Neural cell (in vitro differentiated cells): ENCODE measurements at regions not wholly inside any gene's neighbourhood (a gene's known extent, or its start where the extent isn't known, plus 50 kb on each side); places are given as distances from the start of the nearest gene placed in this dataset.
"Not testable (repeated sequence)": the region's sequence is repeated elsewhere in the genome, so short reads cannot be mapped to it uniquely, and the experiment has no call there.

Experiments
- H2AFZ ChIP-seq: fragments of 200-600, 300-800 bp; sonication (generic), shearing (Covaris generic); 2 replicates; pipeline ENCODE4 v1.6.0; 2014; ENCODE audit warnings: low read depth, mild to moderate bottlenecking, antibody characterized with exemption, low read length, moderate library complexity
- H3F3A ChIP-seq: fragments of 200-600 bp; shearing (Covaris generic); 2 replicates; pipeline ENCODE4 v1.6.1; 2016; ENCODE audit warnings: mild to moderate bottlenecking, moderate library complexity, mixed read lengths, antibody characterized with exemption, low read length; ENCODE audit not compliant: insufficient read depth, poor library complexity, severe bottlenecking
- H3K27ac ChIP-seq: fragments of 200-600, 300-800 bp; sonication (generic), shearing (Covaris generic); 2 replicates; pipeline ENCODE4 v1.5.1; 2014; ENCODE audit warnings: mild to moderate bottlenecking, low read length, moderate library complexity
- H3K27me3 ChIP-seq: fragments of 300-800, 200-600 bp; sonication (generic), shearing (Covaris generic); 2 replicates; pipeline ENCODE4 v1.6.0; 2014; ENCODE audit warnings: mild to moderate bottlenecking, low read depth, low read length, moderate library complexity; ENCODE audit not compliant: insufficient read depth
- H3K36me3 ChIP-seq: fragments of 300-800, 200-600 bp; sonication (generic), shearing (Covaris generic); 2 replicates; pipeline ENCODE4 v1.5.1; 2014; ENCODE audit warnings: mild to moderate bottlenecking, antibody characterized with exemption, low read length, moderate library complexity; ENCODE audit not compliant: insufficient read depth
- H3K4me2 ChIP-seq: fragments of 300-800, 200-600 bp; sonication (generic), shearing (Covaris generic); 2 replicates; pipeline ENCODE4 v1.6.0; 2014; ENCODE audit warnings: mild to moderate bottlenecking, low read length
- H3K4me3 ChIP-seq: fragments of 300-800, 200-600 bp; sonication (generic), shearing (Covaris generic); 2 replicates; pipeline ENCODE4 v1.5.1; 2014; ENCODE audit warnings: mild to moderate bottlenecking, low read length, moderate library complexity
- H3K79me2 ChIP-seq: fragments of 200-600 bp; shearing (Covaris generic); replicated peaks from 2 replicates; pipeline ENCODE4 v1.6.0; 2014; ENCODE audit warnings: mild to moderate bottlenecking, low read length, moderate library complexity; ENCODE audit not compliant: insufficient read depth
- H3K9ac ChIP-seq: fragments of 300-800, 200-600 bp; sonication (generic), shearing (Covaris generic); 2 replicates; pipeline ENCODE4 v1.6.1; 2016; ENCODE audit warnings: mild to moderate bottlenecking, low read length, mixed read lengths
- H3K9me2 ChIP-seq: fragments of 200-600 bp; shearing (Covaris generic); 2 replicates; pipeline ENCODE4 v1.6.1; 2016; ENCODE audit warnings: mild to moderate bottlenecking, low read length, mixed read lengths; ENCODE audit not compliant: insufficient read depth
- H3K9me3 ChIP-seq: fragments of 200-600, 300-800 bp; sonication (generic), shearing (Covaris generic); 2 replicates; pipeline ENCODE4 v1.6.1; 2016; ENCODE audit warnings: mild to moderate bottlenecking, mixed run types, low read length, moderate library complexity, mixed read lengths
- H4K20me1 ChIP-seq: fragments of 200-600 bp; shearing (Covaris generic); 2 replicates; pipeline ENCODE4 v1.6.1; 2016; ENCODE audit warnings: mild to moderate bottlenecking, mixed run types; ENCODE audit not compliant: insufficient read depth
- CTCF ChIP-seq: fragments of 450-650 bp; IDR thresholded peaks from 2 replicates; pipeline ENCODE4 v1.5.1; 2014; ENCODE audit warnings: antibody characterized with exemption, mild to moderate bottlenecking, moderate library complexity; ENCODE audit not compliant: poor library complexity, severe bottlenecking
- EP300 ChIP-seq: fragments of 450-650 bp; conservative IDR thresholded peaks from 2 replicates; pipeline ENCODE4 v1.6.1; 2014; ENCODE audit warnings: antibody characterized with exemption, mild to moderate bottlenecking, moderate library complexity; ENCODE audit not compliant: poor library complexity, severe bottlenecking
- EZH2 ChIP-seq: fragments of 200-600, 300-800 bp; shearing (Covaris generic), sonication (generic); IDR thresholded peaks from 2 replicates; pipeline ENCODE4 v1.6.1; 2014; ENCODE audit warnings: antibody characterized with exemption, low read length, borderline replicate concordance, mild to moderate bottlenecking; ENCODE audit not compliant: insufficient read depth, poor library complexity, severe bottlenecking
- MXI1 ChIP-seq: fragments of 450-650 bp; conservative IDR thresholded peaks from 2 replicates; pipeline ENCODE4 v1.6.1; 2014; ENCODE audit warnings: antibody characterized with exemption, mild to moderate bottlenecking; ENCODE audit not compliant: poor library complexity, severe bottlenecking
- POLR2AphosphoS5 ChIP-seq: IDR thresholded peaks from 2 replicates; pipeline ENCODE4 v1.6.1; 2012
- RAD21 ChIP-seq: fragments of 450-650 bp; conservative IDR thresholded peaks from 2 replicates; pipeline ENCODE4 v1.6.1; 2014; ENCODE audit warnings: antibody characterized with exemption, mild to moderate bottlenecking, moderate library complexity
- REST ChIP-seq: IDR thresholded peaks from 2 replicates; pipeline ENCODE4 v1.6.1; 2012; ENCODE audit warnings: borderline replicate concordance
- SMC3 ChIP-seq: fragments of 450-650 bp; conservative IDR thresholded peaks from 2 replicates; pipeline ENCODE4 v1.6.1; 2014; ENCODE audit warnings: antibody characterized with exemption, mild to moderate bottlenecking, moderate library complexity; ENCODE audit not compliant: poor library complexity
- TAF1 ChIP-seq: IDR thresholded peaks from 2 replicates; pipeline ENCODE4 v1.6.1; 2012; ENCODE audit warnings: low read depth

- no peaks in the 10 kb centered on the region for H3K79me2 ChIP-seq
- no peak overlapping the region for H3K9ac ChIP-seq
- H3K9me3 ChIP-seq: no peaks in the 10 kb centered on the region
- H3K27me3 ChIP-seq: no peaks in the 10 kb centered on the region
- H3K9me2 ChIP-seq: no peaks in the 10 kb centered on the region
- TF ChIP-seq TAF1 (no peak), CTCF (no peak)
- no peaks in the 10 kb centered on the region for H3K36me3 ChIP-seq
- H2AFZ ChIP-seq: no peak overlapping the region
- no peaks in the 10 kb centered on the region for H4K20me1 ChIP-seq
- H3K4me2 ChIP-seq: no peak overlapping the region
- H3K27ac ChIP-seq: no peak overlapping the region
- no peaks in the 10 kb centered on the region for H3F3A ChIP-seq
- no peak overlapping the region for H3K4me3 ChIP-seq
Measured at GRCh38 chr1:96522927-96523326, 198.7 kb upstream of the PTBP2 start.

GRCh38 chr1:96524100-96524499 is 197.5 kb upstream of the PTBP2 start:
- no peaks in the 10 kb centered on the region for H3K27me3 ChIP-seq
- no peak overlapping the region for H3K4me3 ChIP-seq
- no peaks in the 10 kb centered on the region for H4K20me1 ChIP-seq
- no peak overlapping the region for H2AFZ ChIP-seq
- no peak overlapping the region for H3K4me2 ChIP-seq
- no peak overlapping the region for H3K27ac ChIP-seq
- H3F3A ChIP-seq: no peaks in the 10 kb centered on the region
- no peaks in the 10 kb centered on the region for H3K9me3 ChIP-seq
- no peaks in the 10 kb centered on the region for H3K79me2 ChIP-seq
- TF ChIP-seq MXI1 (no peak), CTCF (peak; percentile 55), RAD21 (peak; percentile 51), EP300 (peak; percentile 19)
- H3K9me2 ChIP-seq: no peaks in the 10 kb centered on the region
- no peaks in the 10 kb centered on the region for H3K36me3 ChIP-seq
- no peak overlapping the region for H3K9ac ChIP-seq

GRCh38 chr1:96525657-96526557 is 195.7 kb upstream of the PTBP2 start:
- H2AFZ ChIP-seq: no peak overlapping the region
- H4K20me1 ChIP-seq: no peaks in the 10 kb centered on the region
- H3K36me3 ChIP-seq: no peaks in the 10 kb centered on the region
- H3K9me3 ChIP-seq: no peaks in the 10 kb centered on the region
- no peaks in the 10 kb centered on the region for H3K79me2 ChIP-seq
- no peak overlapping the region for H3K4me2 ChIP-seq
- no peaks in the 10 kb centered on the region for H3K27me3 ChIP-seq
- TF ChIP-seq REST: no peak
- no peak for TF ChIP-seq POLR2AphosphoS5
- no peak for TF ChIP-seq EZH2
- TF ChIP-seq MXI1: no peak
- TF ChIP-seq TAF1: no peak
- TF ChIP-seq SMC3: no peak
- no peak for TF ChIP-seq EP300
- H3K4me3 ChIP-seq: no peak overlapping the region
- H3K27ac ChIP-seq: no peak overlapping the region
- H3K9ac ChIP-seq: no peak overlapping the region
- H3K9me2 ChIP-seq: no peaks in the 10 kb centered on the region
- H3F3A ChIP-seq: no peaks in the 10 kb centered on the region

- not testable (repeated sequence) for H3K27ac ChIP-seq, H3F3A ChIP-seq, H3K9me3 ChIP-seq, H3K27me3 ChIP-seq, H2AFZ ChIP-seq, H3K79me2 ChIP-seq, H3K4me2 ChIP-seq, H3K4me3 ChIP-seq, H4K20me1 ChIP-seq, H3K36me3 ChIP-seq, H3K9ac ChIP-seq, H3K9me2 ChIP-seq
Measured at GRCh38 chr1:96528672-96529071, 192.9 kb upstream of the PTBP2 start.
